ENCODE measurements at regions not wholly inside any gene's neighbourhood (a gene's known extent, or its start where the extent isn't known, plus 50 kb on each side); places are given as distances from the start of the nearest gene placed in this dataset.

DNA sequence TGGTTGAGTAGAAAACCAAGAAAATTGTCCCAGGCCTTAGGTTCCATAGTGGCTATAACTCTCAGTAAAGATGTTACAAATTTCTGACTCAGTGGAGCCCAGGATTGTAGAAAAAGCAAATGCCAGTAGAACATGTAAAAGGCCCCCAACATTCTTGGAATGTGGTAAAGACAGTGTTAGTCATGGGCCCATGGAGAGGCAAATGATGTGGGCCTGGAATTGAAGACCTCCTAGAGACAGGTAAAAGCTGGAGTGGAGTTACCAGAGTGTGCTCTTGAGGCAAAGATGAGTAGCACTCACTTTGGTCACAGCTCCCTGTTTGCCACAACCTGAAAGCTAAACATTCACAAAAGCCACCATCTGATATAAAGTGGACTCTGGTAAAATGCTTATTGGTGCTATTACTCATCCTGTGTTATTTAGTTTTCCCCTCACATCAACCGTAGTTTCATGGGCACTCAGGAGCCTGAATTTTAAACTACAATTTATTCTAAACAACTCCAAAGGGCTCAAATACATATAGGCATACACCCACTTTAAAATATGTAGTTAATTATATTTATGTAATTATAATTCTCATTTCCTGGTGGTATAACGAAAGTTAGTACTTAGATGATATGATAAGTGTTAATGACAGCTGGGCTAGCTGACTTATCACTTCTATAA lies 359.6 kb upstream of the NECTIN3 start:
- BruUV-seq (replicated peaks): no TSS peak
- intact Hi-C loops (cut with micrococcal nuclease; ENCODE audit: unreplicated experiment) (no loop called here), in situ Hi-C loops (cut with MboI) (no loop called here)
- Histone ChIP-seq H3K27ac (ENCODE audit: control insufficient read depth, insufficient read depth) (no peak overlapping the region), H3K4me3 (no peak overlapping the region), H3K79me2 (ENCODE audit: control insufficient read depth, insufficient read depth, low read length) (no peaks in the 10 kb centered on the region), H3K4me2 (ENCODE audit: control insufficient read depth, insufficient read depth) (no peak overlapping the region), H4K20me1 (ENCODE audit: control insufficient read depth, insufficient read depth) (no peaks in the 10 kb centered on the region), H3K36me3 (ENCODE audit: control insufficient read depth in 2 of 2, insufficient read depth in 2 of 2, low read length in 1 of 2) (no peaks in the 10 kb centered on the region), H3K27me3 (replicated peaks in 1 of 2; ENCODE audit: control insufficient read depth in 2 of 2, insufficient read depth in 2 of 2, low read length in 1 of 2) (no peaks in the 10 kb centered on the region), H3K9me3 (replicated peaks; ENCODE audit: control insufficient read depth, insufficient read depth, low read length) (no peaks in the 10 kb centered on the region), H3K4me1 (ENCODE audit: control insufficient read depth, insufficient read depth, low read length) (no peaks in the 10 kb centered on the region), H3K9ac (ENCODE audit: control insufficient read depth, insufficient read depth, low read length) (no peak overlapping the region), H2AFZ (ENCODE audit: control insufficient read depth, low read depth, low read length) (no peak overlapping the region)
- no peak for ATAC-seq
- ChIA-PET CTCF (interaction anchor here (0.5 to 1.0 kb wide), 2 partner anchors 12 to 23 kb away, joined by 3 read pairs; no protein-coding TSS in a partner anchor), RAD21 (ENCODE audit: unreplicated experiment) (no interaction called here), POLR2A (no interaction called here), SMC1A (ENCODE audit: uncharacterized antibody, unreplicated experiment) (interaction anchor here (0.6 kb wide), 1 partner anchor 392 kb away, joined by 3 read pairs; no protein-coding TSS in a partner anchor)
- TF ChIP-seq, protein P1, sequence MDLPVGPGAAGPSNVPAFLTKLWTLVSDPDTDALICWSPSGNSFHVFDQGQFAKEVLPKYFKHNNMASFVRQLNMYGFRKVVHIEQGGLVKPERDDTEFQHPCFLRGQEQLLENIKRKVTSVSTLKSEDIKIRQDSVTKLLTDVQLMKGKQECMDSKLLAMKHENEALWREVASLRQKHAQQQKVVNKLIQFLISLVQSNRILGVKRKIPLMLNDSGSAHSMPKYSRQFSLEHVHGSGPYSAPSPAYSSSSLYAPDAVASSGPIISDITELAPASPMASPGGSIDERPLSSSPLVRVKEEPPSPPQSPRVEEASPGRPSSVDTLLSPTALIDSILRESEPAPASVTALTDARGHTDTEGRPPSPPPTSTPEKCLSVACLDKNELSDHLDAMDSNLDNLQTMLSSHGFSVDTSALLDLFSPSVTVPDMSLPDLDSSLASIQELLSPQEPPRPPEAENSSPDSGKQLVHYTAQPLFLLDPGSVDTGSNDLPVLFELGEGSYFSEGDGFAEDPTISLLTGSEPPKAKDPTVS (IDR thresholded peaks at IDR 0.05; ENCODE audit: low read depth, low read length): no peak
- TF ChIP-seq PML (IDR thresholded peaks at IDR 0.05; ENCODE audit: low read length) (no peak), ZNF274 (IDR thresholded peaks at IDR 0.05; ENCODE audit: insufficient read depth, insufficient read length) (no peak)
- TF ChIP-seq, protein P2, sequence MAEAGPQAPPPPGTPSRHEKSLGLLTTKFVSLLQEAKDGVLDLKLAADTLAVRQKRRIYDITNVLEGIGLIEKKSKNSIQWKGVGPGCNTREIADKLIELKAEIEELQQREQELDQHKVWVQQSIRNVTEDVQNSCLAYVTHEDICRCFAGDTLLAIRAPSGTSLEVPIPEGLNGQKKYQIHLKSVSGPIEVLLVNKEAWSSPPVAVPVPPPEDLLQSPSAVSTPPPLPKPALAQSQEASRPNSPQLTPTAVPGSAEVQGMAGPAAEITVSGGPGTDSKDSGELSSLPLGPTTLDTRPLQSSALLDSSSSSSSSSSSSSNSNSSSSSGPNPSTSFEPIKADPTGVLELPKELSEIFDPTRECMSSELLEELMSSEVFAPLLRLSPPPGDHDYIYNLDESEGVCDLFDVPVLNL (IDR thresholded peaks at IDR 0.05; ENCODE audit: low read depth, low read length): no peak
- TF ChIP-seq, protein P3, sequence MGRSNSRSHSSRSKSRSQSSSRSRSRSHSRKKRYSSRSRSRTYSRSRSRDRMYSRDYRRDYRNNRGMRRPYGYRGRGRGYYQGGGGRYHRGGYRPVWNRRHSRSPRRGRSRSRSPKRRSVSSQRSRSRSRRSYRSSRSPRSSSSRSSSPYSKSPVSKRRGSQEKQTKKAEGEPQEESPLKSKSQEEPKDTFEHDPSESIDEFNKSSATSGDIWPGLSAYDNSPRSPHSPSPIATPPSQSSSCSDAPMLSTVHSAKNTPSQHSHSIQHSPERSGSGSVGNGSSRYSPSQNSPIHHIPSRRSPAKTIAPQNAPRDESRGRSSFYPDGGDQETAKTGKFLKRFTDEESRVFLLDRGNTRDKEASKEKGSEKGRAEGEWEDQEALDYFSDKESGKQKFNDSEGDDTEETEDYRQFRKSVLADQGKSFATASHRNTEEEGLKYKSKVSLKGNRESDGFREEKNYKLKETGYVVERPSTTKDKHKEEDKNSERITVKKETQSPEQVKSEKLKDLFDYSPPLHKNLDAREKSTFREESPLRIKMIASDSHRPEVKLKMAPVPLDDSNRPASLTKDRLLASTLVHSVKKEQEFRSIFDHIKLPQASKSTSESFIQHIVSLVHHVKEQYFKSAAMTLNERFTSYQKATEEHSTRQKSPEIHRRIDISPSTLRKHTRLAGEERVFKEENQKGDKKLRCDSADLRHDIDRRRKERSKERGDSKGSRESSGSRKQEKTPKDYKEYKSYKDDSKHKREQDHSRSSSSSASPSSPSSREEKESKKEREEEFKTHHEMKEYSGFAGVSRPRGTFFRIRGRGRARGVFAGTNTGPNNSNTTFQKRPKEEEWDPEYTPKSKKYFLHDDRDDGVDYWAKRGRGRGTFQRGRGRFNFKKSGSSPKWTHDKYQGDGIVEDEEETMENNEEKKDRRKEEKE (IDR thresholded peaks at IDR 0.05): no peak
- TF ChIP-seq, protein P4, sequence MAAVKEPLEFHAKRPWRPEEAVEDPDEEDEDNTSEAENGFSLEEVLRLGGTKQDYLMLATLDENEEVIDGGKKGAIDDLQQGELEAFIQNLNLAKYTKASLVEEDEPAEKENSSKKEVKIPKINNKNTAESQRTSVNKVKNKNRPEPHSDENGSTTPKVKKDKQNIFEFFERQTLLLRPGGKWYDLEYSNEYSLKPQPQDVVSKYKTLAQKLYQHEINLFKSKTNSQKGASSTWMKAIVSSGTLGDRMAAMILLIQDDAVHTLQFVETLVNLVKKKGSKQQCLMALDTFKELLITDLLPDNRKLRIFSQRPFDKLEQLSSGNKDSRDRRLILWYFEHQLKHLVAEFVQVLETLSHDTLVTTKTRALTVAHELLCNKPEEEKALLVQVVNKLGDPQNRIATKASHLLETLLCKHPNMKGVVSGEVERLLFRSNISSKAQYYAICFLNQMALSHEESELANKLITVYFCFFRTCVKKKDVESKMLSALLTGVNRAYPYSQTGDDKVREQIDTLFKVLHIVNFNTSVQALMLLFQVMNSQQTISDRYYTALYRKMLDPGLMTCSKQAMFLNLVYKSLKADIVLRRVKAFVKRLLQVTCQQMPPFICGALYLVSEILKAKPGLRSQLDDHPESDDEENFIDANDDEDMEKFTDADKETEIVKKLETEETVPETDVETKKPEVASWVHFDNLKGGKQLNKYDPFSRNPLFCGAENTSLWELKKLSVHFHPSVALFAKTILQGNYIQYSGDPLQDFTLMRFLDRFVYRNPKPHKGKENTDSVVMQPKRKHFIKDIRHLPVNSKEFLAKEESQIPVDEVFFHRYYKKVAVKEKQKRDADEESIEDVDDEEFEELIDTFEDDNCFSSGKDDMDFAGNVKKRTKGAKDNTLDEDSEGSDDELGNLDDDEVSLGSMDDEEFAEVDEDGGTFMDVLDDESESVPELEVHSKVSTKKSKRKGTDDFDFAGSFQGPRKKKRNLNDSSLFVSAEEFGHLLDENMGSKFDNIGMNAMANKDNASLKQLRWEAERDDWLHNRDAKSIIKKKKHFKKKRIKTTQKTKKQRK (IDR thresholded peaks at IDR 0.05; ENCODE audit: low read depth, low read length): no peak
- WGBS (ENCODE audit: insufficient coverage, insufficient replicate concordance, low lambda C conversion rate, missing lambda C conversion rate): 0% methylated on average over 2 of the region's 2 CpGs
- no peak for FAIRE-seq
- DNase-seq (ENCODE audit: low read depth, low spot score): no peak

Data from GM12878 (cell line).